HEK293 (cell line): ENCODE measurements at regions not wholly inside any gene's neighbourhood (a gene's known extent, or its start where the extent isn't known, plus 50 kb on each side); places are given as distances from the start of the nearest gene placed in this dataset.

ENCODE experiments used
- CTCF ChIA-PET: fragments of 350-600 bp; formaldehyde crosslinking; extraction: SDS; loops from one replicate; lab custom pipeline; 2021; ENCODE audit warnings: antibody characterized with exemption; lab: Yijun Ruan, JAX
- POLR2A ChIA-PET: fragments of 300-600 bp; formaldehyde crosslinking; extraction: SDS; loops from one replicate; lab custom pipeline; 2020; ENCODE audit warnings: antibody characterized with exemption, inconsistent platforms; lab: Yijun Ruan, JAX
- H3K27ac ChIP-seq: fragments of 200-500 bp; sonication (Bioruptor generic); 2 replicates; pipeline ENCODE4 v1.5.1; 2014; ENCODE audit warnings: low read depth, low read length, control low read depth, inconsistent platforms; ENCODE audit errors: extremely low read depth
- H3K36me3 ChIP-seq, 2 experiments: fragments of 200-500 bp in 1 of 2; sonication (Bioruptor generic) in 1 of 2; 1 replicate in 1 of 2; 2 replicates in 1 of 2; pipeline ENCODE4 v1.5.1; 2014 to 2017; ENCODE audit warnings: inconsistent platforms in 2 of 2, low read length in 2 of 2; ENCODE audit not compliant: control insufficient read depth in 2 of 2, insufficient read depth in 1 of 2
- H3K4me1 ChIP-seq: fragments of 200-500 bp; sonication (Bioruptor generic); 2 replicates; pipeline ENCODE4 v1.5.1; 2014; ENCODE audit warnings: mild to moderate bottlenecking, low read length, inconsistent platforms; ENCODE audit not compliant: control insufficient read depth, insufficient read depth
- H3K4me3 ChIP-seq: 2 replicates; pipeline ENCODE4 v1.5.1; 2011; ENCODE audit warnings: low read depth, mild to moderate bottlenecking, control low read depth, low read length, moderate library complexity
- H3K9me3 ChIP-seq: fragments of 200-500 bp; sonication (Bioruptor generic); 2 replicates; pipeline ENCODE4 v1.5.1; 2014; ENCODE audit warnings: low read depth, low read length, inconsistent platforms; ENCODE audit not compliant: control insufficient read depth, insufficient read depth
- HOXA7 ChIP-seq: sonication (generic); formaldehyde crosslinking; IDR thresholded peaks from 2 replicates; pipeline ENCODE4 v1.8.1; 2022; ENCODE audit warnings: missing genetic modification reagents, borderline replicate concordance
- MYNN ChIP-seq: fragments of 450-650 bp; formaldehyde crosslinking; IDR thresholded peaks from 2 replicates; pipeline ENCODE4 v1.5.1; 2016; ENCODE audit warnings: missing biosample characterization, missing genetic modification characterization, borderline replicate concordance
- PBX3 ChIP-seq: sonication (generic); formaldehyde crosslinking; IDR thresholded peaks from 2 replicates; pipeline ENCODE4 v1.8.1; 2022; ENCODE audit warnings: mild to moderate bottlenecking, moderate library complexity, missing genetic modification reagents
- ZBTB48 ChIP-seq: fragments of 450-650 bp; formaldehyde crosslinking; IDR thresholded peaks from 2 replicates; pipeline ENCODE4 v1.5.1; 2016; ENCODE audit warnings: missing biosample characterization, missing genetic modification characterization
- ZNF184 ChIP-seq: fragments of 450-650 bp; IDR thresholded peaks from 2 replicates; pipeline ENCODE4 v1.5.1; 2018; ENCODE audit warnings: missing biosample characterization, mild to moderate bottlenecking, missing genetic modification characterization
- ZNF561 ChIP-seq: fragments of 450-650 bp; IDR thresholded peaks from 2 replicates; pipeline ENCODE4 v1.5.1; 2018; ENCODE audit warnings: missing biosample characterization, missing genetic modification characterization, borderline replicate concordance
- ZNF571 ChIP-seq: fragments of 450-650 bp; formaldehyde crosslinking; IDR thresholded peaks from 2 replicates; pipeline ENCODE4 v1.5.0; 2017; ENCODE audit warnings: missing biosample characterization, missing genetic modification characterization
- ZNF610 ChIP-seq: fragments of 450-650 bp; formaldehyde crosslinking; IDR thresholded peaks from 2 replicates; pipeline ENCODE4 v1.5.1; 2016; ENCODE audit warnings: missing biosample characterization, missing genetic modification characterization, borderline replicate concordance
- ZNF621 ChIP-seq: fragments of 450-650 bp; formaldehyde crosslinking; IDR thresholded peaks from 2 replicates; pipeline ENCODE4 v1.5.1; 2017; ENCODE audit warnings: missing biosample characterization, missing genetic modification characterization
- ZNF701 ChIP-seq: fragments of 450-650 bp; formaldehyde crosslinking; IDR thresholded peaks from 2 replicates; pipeline ENCODE4 v1.5.1; 2016; ENCODE audit warnings: missing biosample characterization, missing genetic modification characterization
- ZNF747 ChIP-seq: fragments of 450-650 bp; formaldehyde crosslinking; IDR thresholded peaks from 2 replicates; pipeline ENCODE4 v1.5.1; 2016; ENCODE audit warnings: missing biosample characterization, missing genetic modification characterization
- ZNF776 ChIP-seq: fragments of 450-650 bp; formaldehyde crosslinking; IDR thresholded peaks from 2 replicates; pipeline ENCODE4 v1.5.0; 2017; ENCODE audit warnings: missing biosample characterization, missing genetic modification characterization, borderline replicate concordance
- ZNF777 ChIP-seq: fragments of 450-650 bp; formaldehyde crosslinking; IDR thresholded peaks from 2 replicates; pipeline ENCODE4 v1.5.1; 2017; ENCODE audit warnings: missing biosample characterization, missing genetic modification characterization, borderline replicate concordance
- ZSCAN18 ChIP-seq: fragments of 450-650 bp; formaldehyde crosslinking; IDR thresholded peaks from 2 replicates; pipeline ENCODE4 v1.5.1; 2016; ENCODE audit warnings: missing biosample characterization, missing genetic modification characterization
- ZSCAN5A ChIP-seq: fragments of 450-650 bp; formaldehyde crosslinking; IDR thresholded peaks from 2 replicates; pipeline ENCODE4 v1.5.1; 2016; ENCODE audit warnings: missing biosample characterization, missing genetic modification characterization
- TF ChIP-seq, protein P1 (sequence below): fragments of 450-650 bp; formaldehyde crosslinking; conservative IDR thresholded peaks from 2 replicates; pipeline ENCODE4 v1.5.1; 2016; ENCODE audit warnings: low read depth, missing biosample characterization, missing genetic modification characterization
- TF ChIP-seq, protein P2 (sequence below): fragments of 450-650 bp; formaldehyde crosslinking; IDR thresholded peaks from 2 replicates; pipeline ENCODE4 v1.5.1; 2016; ENCODE audit warnings: missing biosample characterization, missing genetic modification characterization, low read depth

- H3K4me3 ChIP-seq: no peak overlapping the region
- H3K27ac ChIP-seq: no peak overlapping the region
- no peaks in the 10 kb centered on the region for H3K9me3 ChIP-seq
- TF ChIP-seq ZBTB48: no peak
- no peak for TF ChIP-seq ZNF571
- no peak for TF ChIP-seq PBX3
- no peak for TF ChIP-seq ZSCAN5A (tag by site-specific recombination)
- TF ChIP-seq ZNF184: no peak
- TF ChIP-seq, protein P1, sequence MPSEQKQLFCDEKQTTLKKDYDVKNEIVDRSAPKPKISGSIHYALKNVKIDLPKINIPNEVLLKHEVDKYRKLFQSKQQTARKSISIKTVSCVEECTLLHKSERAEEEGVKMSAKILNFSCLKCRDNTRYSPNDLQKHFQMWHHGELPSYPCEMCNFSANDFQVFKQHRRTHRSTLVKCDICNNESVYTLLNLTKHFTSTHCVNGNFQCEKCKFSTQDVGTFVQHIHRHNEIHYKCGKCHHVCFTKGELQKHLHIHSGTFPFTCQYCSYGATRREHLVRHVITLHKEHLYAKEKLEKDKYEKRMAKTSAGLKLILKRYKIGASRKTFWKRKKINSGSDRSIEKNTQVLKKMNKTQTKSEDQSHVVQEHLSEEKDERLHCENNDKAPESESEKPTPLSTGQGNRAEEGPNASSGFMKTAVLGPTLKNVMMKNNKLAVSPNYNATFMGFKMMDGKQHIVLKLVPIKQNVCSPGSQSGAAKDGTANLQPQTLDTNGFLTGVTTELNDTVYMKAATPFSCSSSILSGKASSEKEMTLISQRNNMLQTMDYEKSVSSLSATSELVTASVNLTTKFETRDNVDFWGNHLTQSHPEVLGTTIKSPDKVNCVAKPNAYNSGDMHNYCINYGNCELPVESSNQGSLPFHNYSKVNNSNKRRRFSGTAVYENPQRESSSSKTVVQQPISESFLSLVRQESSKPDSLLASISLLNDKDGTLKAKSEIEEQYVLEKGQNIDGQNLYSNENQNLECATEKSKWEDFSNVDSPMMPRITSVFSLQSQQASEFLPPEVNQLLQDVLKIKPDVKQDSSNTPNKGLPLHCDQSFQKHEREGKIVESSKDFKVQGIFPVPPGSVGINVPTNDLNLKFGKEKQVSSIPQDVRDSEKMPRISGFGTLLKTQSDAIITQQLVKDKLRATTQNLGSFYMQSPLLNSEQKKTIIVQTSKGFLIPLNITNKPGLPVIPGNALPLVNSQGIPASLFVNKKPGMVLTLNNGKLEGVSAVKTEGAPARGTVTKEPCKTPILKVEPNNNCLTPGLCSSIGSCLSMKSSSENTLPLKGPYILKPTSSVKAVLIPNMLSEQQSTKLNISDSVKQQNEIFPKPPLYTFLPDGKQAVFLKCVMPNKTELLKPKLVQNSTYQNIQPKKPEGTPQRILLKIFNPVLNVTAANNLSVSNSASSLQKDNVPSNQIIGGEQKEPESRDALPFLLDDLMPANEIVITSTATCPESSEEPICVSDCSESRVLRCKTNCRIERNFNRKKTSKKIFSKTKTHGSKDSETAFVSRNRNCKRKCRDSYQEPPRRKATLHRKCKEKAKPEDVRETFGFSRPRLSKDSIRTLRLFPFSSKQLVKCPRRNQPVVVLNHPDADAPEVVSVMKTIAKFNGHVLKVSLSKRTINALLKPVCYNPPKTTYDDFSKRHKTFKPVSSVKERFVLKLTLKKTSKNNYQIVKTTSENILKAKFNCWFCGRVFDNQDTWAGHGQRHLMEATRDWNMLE (tag by site-specific recombination): no peak
- TF ChIP-seq ZNF561 (tag by site-specific recombination): no peak
- no peak for TF ChIP-seq ZNF621
- TF ChIP-seq ZSCAN18 (tag by site-specific recombination): no peak
- no peak for TF ChIP-seq MYNN
- no peak for TF ChIP-seq ZNF610
- TF ChIP-seq HOXA7 (CRISPR knock-in tag): no peak
- no peak for TF ChIP-seq ZNF701 (tag by site-specific recombination)
- TF ChIP-seq ZNF777 (tag by site-specific recombination): no peak
- TF ChIP-seq, protein P2, sequence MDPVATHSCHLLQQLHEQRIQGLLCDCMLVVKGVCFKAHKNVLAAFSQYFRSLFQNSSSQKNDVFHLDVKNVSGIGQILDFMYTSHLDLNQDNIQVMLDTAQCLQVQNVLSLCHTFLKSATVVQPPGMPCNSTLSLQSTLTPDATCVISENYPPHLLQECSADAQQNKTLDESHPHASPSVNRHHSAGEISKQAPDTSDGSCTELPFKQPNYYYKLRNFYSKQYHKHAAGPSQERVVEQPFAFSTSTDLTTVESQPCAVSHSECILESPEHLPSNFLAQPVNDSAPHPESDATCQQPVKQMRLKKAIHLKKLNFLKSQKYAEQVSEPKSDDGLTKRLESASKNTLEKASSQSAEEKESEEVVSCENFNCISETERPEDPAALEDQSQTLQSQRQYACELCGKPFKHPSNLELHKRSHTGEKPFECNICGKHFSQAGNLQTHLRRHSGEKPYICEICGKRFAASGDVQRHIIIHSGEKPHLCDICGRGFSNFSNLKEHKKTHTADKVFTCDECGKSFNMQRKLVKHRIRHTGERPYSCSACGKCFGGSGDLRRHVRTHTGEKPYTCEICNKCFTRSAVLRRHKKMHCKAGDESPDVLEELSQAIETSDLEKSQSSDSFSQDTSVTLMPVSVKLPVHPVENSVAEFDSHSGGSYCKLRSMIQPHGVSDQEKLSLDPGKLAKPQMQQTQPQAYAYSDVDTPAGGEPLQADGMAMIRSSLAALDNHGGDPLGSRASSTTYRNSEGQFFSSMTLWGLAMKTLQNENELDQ: no peak
- TF ChIP-seq ZNF747 (tag by site-specific recombination): no peak
- TF ChIP-seq ZNF776 (tag by site-specific recombination): no peak
- H3K36me3 ChIP-seq: no peaks in the 10 kb centered on the region
- ChIA-PET POLR2A (no interaction called here), CTCF (no interaction called here)
- no peaks in the 10 kb centered on the region for H3K4me1 ChIP-seq
Measured at GRCh38 chr2:6676241-6676640, 189.5 kb downstream of the CMPK2 start.
